DND-41 (cell line): ENCODE measurements at regions not wholly inside any gene's neighbourhood (a gene's known extent, or its start where the extent isn't known, plus 50 kb on each side); places are given as distances from the start of the nearest gene placed in this dataset.

Experiments
- EZH2 ChIP-seq: IDR thresholded peaks from 3 replicates; pipeline ENCODE4 v1.6.1; 2012; ENCODE audit warnings: borderline replicate concordance, low read depth, mild to moderate bottlenecking, moderate library complexity, low read length, inconsistent platforms; ENCODE audit not compliant: severe bottlenecking
- TF ChIP-seq, protein P1 (sequence below): IDR thresholded peaks from 2 replicates; pipeline ENCODE4 v1.5.1; 2012; ENCODE audit warnings: borderline replicate concordance, low read length, moderate library complexity, mild to moderate bottlenecking; ENCODE audit not compliant: poor library complexity, severe bottlenecking; ENCODE audit errors: extremely low read depth

DNA sequence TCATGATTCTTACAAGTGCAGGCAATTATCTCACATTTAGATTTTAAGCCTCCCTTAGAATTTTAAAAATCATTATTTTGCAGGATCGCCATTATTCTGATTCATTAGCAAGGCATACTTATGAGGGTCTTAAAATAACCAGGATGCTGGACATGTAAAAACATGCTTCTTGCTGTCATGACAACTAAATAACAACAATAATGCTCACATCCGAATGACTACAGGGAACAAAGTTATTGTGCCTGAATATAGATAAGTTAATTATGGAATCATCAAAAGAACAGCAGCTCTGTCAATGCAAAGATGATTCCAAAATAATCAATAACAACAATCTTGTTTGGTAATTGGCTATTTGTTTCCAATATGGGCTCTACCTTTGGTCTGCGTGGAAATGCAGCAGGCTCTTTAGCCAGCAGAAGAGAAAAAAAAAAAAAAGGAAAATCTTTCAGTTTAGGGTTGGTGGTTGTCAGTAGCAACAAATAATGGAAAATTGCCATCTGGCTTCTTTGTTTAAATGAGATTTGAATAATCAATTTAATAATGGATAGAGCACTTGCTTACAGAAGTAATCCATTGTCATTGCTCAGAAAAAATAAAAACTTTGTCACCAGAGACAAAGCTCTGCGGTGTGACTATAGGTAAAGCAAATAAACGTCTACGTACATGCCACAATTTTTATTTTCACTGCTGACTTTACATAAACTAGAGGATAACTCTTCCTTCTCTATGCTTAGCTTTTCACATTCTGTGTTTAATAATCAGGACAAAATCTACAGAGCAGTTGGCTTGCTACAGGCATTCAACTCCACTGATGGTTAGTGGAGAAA lies 468.9 kb upstream of the TSHZ3 start:
- TF ChIP-seq, protein P1, sequence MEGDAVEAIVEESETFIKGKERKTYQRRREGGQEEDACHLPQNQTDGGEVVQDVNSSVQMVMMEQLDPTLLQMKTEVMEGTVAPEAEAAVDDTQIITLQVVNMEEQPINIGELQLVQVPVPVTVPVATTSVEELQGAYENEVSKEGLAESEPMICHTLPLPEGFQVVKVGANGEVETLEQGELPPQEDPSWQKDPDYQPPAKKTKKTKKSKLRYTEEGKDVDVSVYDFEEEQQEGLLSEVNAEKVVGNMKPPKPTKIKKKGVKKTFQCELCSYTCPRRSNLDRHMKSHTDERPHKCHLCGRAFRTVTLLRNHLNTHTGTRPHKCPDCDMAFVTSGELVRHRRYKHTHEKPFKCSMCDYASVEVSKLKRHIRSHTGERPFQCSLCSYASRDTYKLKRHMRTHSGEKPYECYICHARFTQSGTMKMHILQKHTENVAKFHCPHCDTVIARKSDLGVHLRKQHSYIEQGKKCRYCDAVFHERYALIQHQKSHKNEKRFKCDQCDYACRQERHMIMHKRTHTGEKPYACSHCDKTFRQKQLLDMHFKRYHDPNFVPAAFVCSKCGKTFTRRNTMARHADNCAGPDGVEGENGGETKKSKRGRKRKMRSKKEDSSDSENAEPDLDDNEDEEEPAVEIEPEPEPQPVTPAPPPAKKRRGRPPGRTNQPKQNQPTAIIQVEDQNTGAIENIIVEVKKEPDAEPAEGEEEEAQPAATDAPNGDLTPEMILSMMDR = no peak
- no peak for TF ChIP-seq EZH2
